GM12874 (cell line): ENCODE measurements at regions not wholly inside any gene's neighbourhood (a gene's known extent, or its start where the extent isn't known, plus 50 kb on each side); places are given as distances from the start of the nearest gene placed in this dataset.

ENCODE experiments used
- CTCF ChIP-seq: IDR thresholded peaks from 2 replicates; pipeline ENCODE4 v1.5.1; 2011; ENCODE audit warnings: low read depth, mild to moderate bottlenecking, control low read depth, low read length, moderate library complexity; ENCODE audit not compliant: insufficient read depth

DNA sequence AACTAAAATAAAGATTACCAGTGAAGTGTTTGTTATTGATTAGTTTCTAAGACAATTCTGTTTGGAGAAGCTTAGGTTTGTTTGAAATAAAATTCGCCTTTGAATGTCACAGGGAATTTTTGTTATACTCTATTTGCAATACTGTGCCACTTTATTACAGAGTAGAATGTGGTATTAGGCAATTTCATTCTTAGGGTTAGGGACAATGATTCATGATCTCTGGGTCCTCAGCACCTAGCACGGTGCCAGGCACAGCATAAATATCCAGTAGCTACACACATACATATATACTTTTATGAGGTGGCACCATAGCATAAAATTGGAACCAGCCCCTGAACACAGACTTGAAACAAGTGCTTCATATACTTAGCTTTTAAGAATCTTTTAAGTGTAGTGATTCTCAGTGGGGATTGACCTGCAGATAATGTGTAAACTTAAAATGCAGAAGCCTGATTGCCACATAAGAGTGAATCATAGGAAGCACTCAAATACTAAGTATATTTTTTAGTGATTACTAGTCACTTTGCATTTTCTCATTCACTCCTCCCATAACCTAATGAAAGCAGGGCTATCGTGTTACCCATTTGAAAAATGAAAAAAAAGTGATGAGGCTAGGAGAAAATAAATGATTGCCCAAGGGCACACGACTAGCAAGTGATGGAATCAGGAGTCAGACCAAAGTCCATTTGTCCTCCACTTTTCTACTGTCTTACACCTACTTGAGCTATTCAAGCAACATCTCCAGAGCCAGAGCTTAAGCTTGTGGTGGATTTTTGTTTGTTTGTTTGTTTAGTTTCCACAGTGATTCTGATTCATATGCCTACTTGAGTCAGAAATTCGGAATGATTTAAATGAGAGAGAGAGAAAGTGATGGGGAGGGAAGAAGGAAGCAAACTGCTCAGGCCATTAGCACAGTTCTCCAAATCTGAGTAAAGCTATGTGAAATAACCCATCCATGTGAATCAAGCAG lies 366.0 kb upstream of the FGF13 start:
- no peak for TF ChIP-seq CTCF

GRCh38 chrX:139063364-139063763 lies 351.8 kb upstream of the FGF13 start:
- no peak for TF ChIP-seq CTCF

DNA sequence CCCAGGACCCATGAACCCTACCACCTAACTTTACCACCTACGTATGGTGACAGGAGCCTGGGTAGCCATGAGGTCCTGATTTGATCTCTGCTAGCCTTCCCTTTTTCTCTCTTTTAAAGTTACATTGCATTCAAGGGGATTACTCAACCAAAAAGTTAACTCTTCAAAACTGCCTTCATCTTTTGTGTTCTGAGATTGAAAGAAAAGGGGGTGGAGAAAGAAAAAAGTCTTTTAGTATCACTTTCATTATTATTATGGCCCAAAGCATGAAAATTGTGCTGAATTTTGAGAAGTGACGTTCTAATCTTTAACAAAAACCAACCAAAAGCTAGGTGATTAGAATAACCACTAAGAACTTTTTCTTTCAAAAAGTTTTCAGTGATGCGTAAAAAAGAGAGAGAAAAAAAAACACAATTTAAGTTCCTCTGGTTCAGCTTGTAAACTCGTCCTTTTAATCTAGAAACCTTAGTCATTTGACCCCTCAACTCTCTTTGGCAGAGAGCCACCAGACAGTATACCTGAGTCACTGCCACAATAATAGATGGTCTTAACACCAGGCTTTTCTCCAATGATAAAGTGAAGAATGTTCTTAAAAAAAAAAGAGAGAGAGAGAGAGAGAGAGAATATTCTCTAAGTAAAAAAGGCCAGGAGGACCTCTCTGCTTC lies 347.4 kb upstream of the FGF13 start:
- no peak for TF ChIP-seq CTCF

DNA sequence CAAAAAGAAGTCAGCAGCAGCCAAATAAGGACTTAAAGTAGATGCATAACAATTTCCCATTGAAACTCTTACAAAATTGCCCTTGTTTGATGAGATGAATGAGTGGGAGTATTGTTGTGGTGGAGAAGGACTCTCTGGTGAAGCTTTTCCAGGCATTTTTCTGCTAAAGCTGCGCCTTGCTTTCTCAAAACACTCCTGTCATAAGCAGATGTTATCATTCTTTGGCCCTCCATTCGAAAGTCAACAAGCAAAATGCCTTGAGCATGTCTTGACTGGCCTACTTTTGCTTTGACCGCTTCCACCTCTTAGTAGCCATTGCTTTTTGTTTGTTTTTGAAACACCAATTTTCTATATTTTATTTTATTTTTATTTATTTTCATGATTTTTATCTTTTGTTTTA lies 340.9 kb upstream of the FGF13 start:
- no peak for TF ChIP-seq CTCF

GRCh38 chrX:139049465-139049864 lies 337.9 kb upstream of the FGF13 start:
- TF ChIP-seq CTCF = no peak

DNA sequence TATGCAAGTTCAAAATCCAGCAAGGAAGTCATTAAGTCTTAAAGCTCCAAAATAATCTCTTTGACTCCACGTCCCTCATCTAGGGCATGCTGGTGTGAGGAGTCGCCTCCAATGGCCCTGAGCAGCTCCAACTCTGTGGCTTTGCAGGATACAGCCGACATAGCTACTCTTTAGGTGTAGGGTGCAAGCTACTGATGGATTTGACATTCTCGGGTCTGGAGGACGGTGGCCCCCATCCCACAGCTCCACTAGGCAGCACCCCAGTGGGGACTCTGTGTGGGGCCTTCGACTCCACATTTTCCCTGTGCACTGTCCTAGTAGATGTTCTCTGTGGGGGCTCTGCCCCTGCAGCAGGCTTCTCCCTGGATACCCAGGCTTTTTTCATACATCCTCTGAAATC lies 333.2 kb upstream of the FGF13 start:
- TF ChIP-seq CTCF = no peak

DNA sequence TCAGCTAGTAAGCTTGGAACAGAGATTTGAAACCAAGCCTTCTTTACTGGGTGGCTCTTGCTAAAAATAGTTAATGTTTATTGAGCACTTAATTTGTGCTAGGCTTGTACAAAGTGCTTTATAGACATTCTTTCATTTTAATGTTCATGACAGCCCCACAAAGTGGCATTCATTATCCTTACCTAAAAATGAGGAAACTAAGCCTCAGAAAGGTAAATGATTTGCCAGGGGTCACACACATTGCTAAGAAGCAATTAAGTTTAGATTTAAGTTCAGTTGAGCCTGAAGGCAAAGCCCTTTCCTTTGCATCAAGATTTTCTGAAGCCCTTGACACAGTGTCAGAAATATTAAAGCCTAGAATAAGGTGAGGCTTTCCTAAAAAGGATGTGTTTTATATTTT lies 327.5 kb upstream of the FGF13 start:
- no peak for TF ChIP-seq CTCF
